Renal pelvis (tissue), 1 donor: ENCODE measurements at regions not wholly inside any gene's neighbourhood (a gene's known extent, or its start where the extent isn't known, plus 50 kb on each side); places are given as distances from the start of the nearest gene placed in this dataset.
A peak's percentile ranks its signal among the peaks of the same experiment; 100 is the strongest.

Experiments
- DNase-seq: peaks from one replicate; pipeline ENCODE4 v3.0.0-alpha.2; 2013

- DNase-seq = no peak
These were observed 149.2 kb upstream of the NCK2 start for GRCh38 chr2:105595536-105595935.

- no peak for DNase-seq
These were observed 151.3 kb upstream of the NCK2 start for GRCh38 chr2:105593221-105593967.

- no peak for DNase-seq
These were observed 152.4 kb upstream of the NCK2 start for GRCh38 chr2:105592288-105592687.

GRCh38 chr2:105590780-105591660 is 153.7 kb upstream of the NCK2 start:
- DNase-seq = no peak

GRCh38 chr2:105588581-105588980 is 156.1 kb upstream of the NCK2 start:
- no peak for DNase-seq

GRCh38 chr2:105587637-105588036 is 157.1 kb upstream of the NCK2 start:
- DNase-seq = no peak

GRCh38 chr2:105584435-105585010 is 160.2 kb upstream of the NCK2 start:
- no peak for DNase-seq

- DNase-seq = no peak
These were observed 161.6 kb upstream of the NCK2 start for GRCh38 chr2:105582952-105583660.

- DNase-seq = no peak
These were observed 163.2 kb upstream of the NCK2 start for GRCh38 chr2:105581555-105581944.

- no peak for DNase-seq
These were observed 163.7 kb upstream of the NCK2 start for GRCh38 chr2:105580870-105581554.

- DNase-seq = no peak
These were observed 164.5 kb upstream of the NCK2 start for GRCh38 chr2:105580216-105580615.

- no peak for DNase-seq
These were observed 166.5 kb upstream of the NCK2 start for GRCh38 chr2:105578166-105578565.

GRCh38 chr2:105577762-105578161 is 166.9 kb upstream of the NCK2 start:
- DNase-seq = no peak

- peak; percentile 41 for DNase-seq
These were observed 168.1 kb upstream of the NCK2 start for GRCh38 chr2:105576440-105577241.

- no peak for DNase-seq
These were observed 168.7 kb upstream of the NCK2 start for GRCh38 chr2:105576050-105576439.

GRCh38 chr2:105575499-105576025 is 169.2 kb upstream of the NCK2 start:
- DNase-seq = no peak

GRCh38 chr2:105574796-105575344 is 169.8 kb upstream of the NCK2 start:
- no peak for DNase-seq

GRCh38 chr2:105573910-105574655 is 170.6 kb upstream of the NCK2 start:
- DNase-seq = no peak

- no peak for DNase-seq
These were observed 171.2 kb upstream of the NCK2 start for GRCh38 chr2:105573490-105573889.
